NCI-H748 treated with DMSO at 0.1 percent for 48 hours (cell line): ENCODE measurements at regions not wholly inside any gene's neighbourhood (a gene's known extent, or its start where the extent isn't known, plus 50 kb on each side); places are given as distances from the start of the nearest gene placed in this dataset.
"Not testable (repeated sequence)": the region's sequence is repeated elsewhere in the genome, so short reads cannot be mapped to it uniquely, and the experiment has no call there.

Source experiments
- DNase-seq: peaks from one replicate; lab custom pipeline; 2025; lab: John Stamatoyannopoulos, UW

DNA sequence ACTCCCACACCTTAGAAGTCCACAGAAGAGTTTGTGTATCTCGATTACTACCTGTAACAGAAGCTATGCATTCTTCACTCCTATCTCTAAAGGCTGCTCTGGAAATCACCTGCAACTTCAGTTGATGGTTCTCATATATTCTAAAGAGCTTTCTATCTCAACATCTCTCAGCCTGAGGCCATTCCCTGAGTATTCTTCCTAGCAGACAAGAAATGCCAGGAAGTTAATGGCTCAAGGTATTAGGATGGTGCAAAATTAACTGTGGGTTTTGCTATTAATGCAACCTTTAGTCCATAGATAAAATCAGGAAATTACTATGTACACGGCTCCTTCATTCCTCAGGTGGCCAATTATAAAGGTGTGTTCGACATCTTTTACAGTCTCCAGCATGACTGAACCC is 290.1 kb downstream of the ZNF716 start:
- DNase-seq: not testable (repeated sequence)

- no peak for DNase-seq
Measured at GRCh38 chr7:57769131-57769530, 319.2 kb downstream of the ZNF716 start.

GRCh38 chr7:57769958-57770357 is 320.0 kb downstream of the ZNF716 start:
- DNase-seq: no peak

DNA sequence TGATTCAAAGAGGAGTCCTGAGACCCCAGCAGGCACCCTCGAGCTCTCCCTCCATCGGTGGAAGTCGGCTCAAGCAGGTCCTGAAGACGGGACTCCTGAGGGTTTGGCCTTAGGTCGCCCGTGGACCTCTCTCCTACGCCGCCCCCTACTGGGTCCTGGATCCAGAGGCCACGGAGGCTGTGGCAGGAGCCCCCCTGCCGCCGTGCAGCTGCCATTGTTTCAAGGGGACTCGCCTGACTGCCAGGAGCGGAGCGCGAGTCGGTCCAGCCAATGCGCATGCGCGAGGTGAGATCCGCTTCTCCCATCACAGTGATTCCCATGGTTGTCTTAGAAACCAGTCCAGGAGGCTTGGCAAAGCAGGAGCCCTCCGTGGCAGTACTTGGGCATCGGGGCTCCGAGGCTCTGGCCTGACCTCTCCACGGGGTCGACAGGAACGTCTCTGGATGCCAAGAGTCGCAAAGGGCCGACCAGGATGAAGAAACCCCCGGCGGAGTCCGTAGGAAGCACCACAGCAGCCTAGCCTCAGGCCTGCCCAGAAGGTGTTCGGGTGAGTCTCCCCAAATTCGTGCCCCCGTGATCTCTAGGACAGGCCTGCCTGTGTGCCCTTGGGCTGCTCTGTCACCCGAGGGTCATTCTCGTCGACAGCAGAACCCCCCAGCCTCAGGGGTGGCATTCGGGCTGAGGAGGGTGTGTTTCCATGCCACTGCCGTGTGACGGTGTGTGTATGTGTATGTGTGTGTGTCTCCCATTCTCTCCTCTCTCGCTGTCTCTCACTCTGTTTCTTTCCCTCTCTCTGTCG is 322.3 kb downstream of the ZNF716 start:
- DNase-seq: no peak

DNA sequence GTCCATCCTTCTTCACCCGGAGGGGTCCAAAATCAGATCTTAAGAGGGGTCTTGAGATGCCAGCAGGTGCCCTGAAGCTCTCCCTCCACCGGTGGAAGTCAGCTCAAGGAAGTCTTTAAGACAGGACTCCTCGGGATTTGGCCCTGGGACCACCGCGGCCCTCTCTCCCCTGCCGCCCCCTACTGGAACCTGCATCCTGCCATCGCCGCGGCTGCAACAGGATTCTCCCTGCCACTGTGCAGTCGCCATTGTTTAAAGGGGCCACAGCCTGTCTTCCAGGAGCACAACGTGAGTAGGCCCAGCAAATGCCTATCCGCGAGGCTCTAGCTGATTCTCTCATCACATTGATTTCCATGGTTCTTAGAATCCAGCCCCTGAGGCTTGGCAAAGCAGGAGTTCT is 324.3 kb downstream of the ZNF716 start:
- no peak for DNase-seq

DNA sequence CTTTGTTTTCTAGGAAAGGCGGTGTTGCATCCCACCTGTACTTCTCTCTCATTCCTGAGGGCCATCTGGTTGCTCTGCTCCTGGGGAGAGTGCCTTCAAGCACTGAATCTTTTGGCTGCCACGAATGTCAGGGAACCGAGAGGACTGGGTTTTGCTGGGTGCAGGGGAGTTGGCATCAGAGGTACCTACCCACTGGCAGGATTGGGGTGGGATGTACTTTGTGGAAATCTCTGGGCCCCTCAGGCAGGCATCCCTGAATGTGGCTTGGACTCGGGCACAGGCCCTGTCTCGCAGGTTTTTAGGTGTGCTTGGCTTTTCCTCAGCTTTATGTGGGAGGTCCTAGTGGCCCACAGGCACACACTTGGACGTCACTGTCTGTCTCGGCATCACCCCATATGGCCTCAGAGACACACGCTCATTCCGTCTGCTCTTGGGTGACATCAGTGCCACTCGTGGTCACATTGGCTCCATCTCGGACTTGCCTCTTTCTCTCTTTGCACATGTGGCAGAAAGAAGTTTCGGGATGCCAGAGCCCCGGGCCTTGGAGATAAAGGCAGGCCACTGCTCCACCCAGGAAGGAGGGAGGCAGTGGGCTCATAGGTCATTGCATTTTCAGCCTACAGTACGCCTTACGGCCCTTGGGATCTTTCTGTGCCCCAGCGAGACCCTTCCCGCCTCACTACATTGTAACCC is 325.6 kb downstream of the ZNF716 start:
- no peak for DNase-seq

- peak; percentile 15 for DNase-seq
Measured at GRCh38 chr7:57776136-57776856, 326.3 kb downstream of the ZNF716 start.

- DNase-seq: no peak
Measured at GRCh38 chr7:57789130-57789529, 339.2 kb downstream of the ZNF716 start.

- DNase-seq: no peak
Measured at GRCh38 chr7:57819491-57819981, 369.6 kb downstream of the ZNF716 start.

- no peak for DNase-seq
Measured at GRCh38 chr7:57820477-57820876, 370.5 kb downstream of the ZNF716 start.

- DNase-seq: peak; percentile 10
Measured at GRCh38 chr7:57821438-57822382, 371.7 kb downstream of the ZNF716 start.

- DNase-seq: not testable (repeated sequence)
Measured at GRCh38 chr7:57826548-57826947, 376.6 kb downstream of the ZNF716 start.

GRCh38 chr7:57835161-57835560 is 385.2 kb downstream of the ZNF716 start:
- not testable (repeated sequence) for DNase-seq

GRCh38 chr7:57839152-57839551 is 389.2 kb downstream of the ZNF716 start:
- not testable (repeated sequence) for DNase-seq

- DNase-seq: peak; percentile 71
Measured at GRCh38 chr7:57867884-57868701, 418.1 kb downstream of the ZNF716 start.

- no peak for DNase-seq
Measured at GRCh38 chr7:57868771-57869483, 418.9 kb downstream of the ZNF716 start.
